Sigmoid colon (tissue), 6 donors: ENCODE measurements at regions not wholly inside any gene's neighbourhood (a gene's known extent, or its start where the extent isn't known, plus 50 kb on each side); places are given as distances from the start of the nearest gene placed in this dataset.
A peak's percentile ranks its signal among the peaks of the same experiment; 100 is the strongest.
"Not testable (repeated sequence)": the region's sequence is repeated elsewhere in the genome, so short reads cannot be mapped to it uniquely, and the experiment has no call there.

Source experiments
- DNase-seq: peaks from one replicate; pipeline ENCODE4 v3.0.0-alpha.2; 2019
- H3K27ac ChIP-seq, 4 donors: fragments of 200-600 bp; sonication (generic); one replicate each; pipeline ENCODE4 v1.5.1; 2016 to 2019; ENCODE audit warnings: mild to moderate bottlenecking in 1 of 4
- H3K27me3 ChIP-seq, 3 donors: fragments of 200-600 bp; sonication (generic); one replicate each; pipeline ENCODE4 v1.5.1; 2019; ENCODE audit warnings: mild to moderate bottlenecking in 1 of 3
- H3K36me3 ChIP-seq, 4 donors: fragments of 200-600 bp; sonication (generic); one replicate each; pipeline ENCODE4 v1.5.1; 2016 to 2019
- H3K4me1 ChIP-seq, 4 donors: fragments of 200-600 bp; sonication (generic); one replicate each; pipeline ENCODE4 v1.5.1; 2017 to 2019
- H3K4me3 ChIP-seq, 4 donors: fragments of 200-600 bp; sonication (generic); one replicate each; pipeline ENCODE4 v1.5.1; 2017 to 2019; ENCODE audit warnings: mild to moderate bottlenecking in 2 of 4, moderate library complexity in 1 of 4
- H3K9me3 ChIP-seq, 4 donors: fragments of 200-600 bp in 3 of 4; sonication (generic) in 3 of 4; one replicate each; pipeline versions ENCODE4 v1.5.1 to v1.6.1; 2013 to 2019
- EP300 ChIP-seq, 4 donors: sonication (generic); formaldehyde crosslinking; IDR thresholded peaks; one replicate each; pipeline ENCODE4 v1.6.1; 2017; ENCODE audit warnings: antibody characterized with exemption in 4 of 4
- POLR2A ChIP-seq, 2 donors: fragments of 450-650 bp; IDR thresholded peaks; one replicate each; pipeline ENCODE4 v1.6.1; 2016; ENCODE audit warnings: antibody characterized with exemption in 2 of 2, mild to moderate bottlenecking in 2 of 2, moderate library complexity in 2 of 2
- POLR2AphosphoS5 ChIP-seq, 4 donors: sonication (generic); formaldehyde crosslinking; IDR thresholded peaks; one replicate each; pipeline ENCODE4 v1.6.1; 2017; ENCODE audit warnings: antibody characterized with exemption in 4 of 4
- WGBS, 2 donors: extraction: QIAGEN DNeasy Blood & Tissue Kit; methylation state at CpG; one replicate each; pipeline ENCODE4 v1.1.7; 2013; 5-methylcytosine and 5-hydroxymethylcytosine counted together
- intact Hi-C: fragments of 100-400 bp; cut with DNase I; formaldehyde crosslinking; loops from one replicate; pipeline ENCODE4 v1.15.1; 2023
- TF ChIP-seq, protein P1 (sequence below), 4 experiments: fragments of 450-650 bp in 3 of 4; fragments of 200-600 bp in 1 of 4; IDR thresholded peaks; one replicate each; pipeline ENCODE4 v1.5.1; 2016 to 2019; ENCODE audit warnings: antibody characterized with exemption in 4 of 4, mild to moderate bottlenecking in 3 of 4, moderate library complexity in 2 of 4
- donor health status: healthy with polysubstance abuse.
- donor health status: healthy.

DNA sequence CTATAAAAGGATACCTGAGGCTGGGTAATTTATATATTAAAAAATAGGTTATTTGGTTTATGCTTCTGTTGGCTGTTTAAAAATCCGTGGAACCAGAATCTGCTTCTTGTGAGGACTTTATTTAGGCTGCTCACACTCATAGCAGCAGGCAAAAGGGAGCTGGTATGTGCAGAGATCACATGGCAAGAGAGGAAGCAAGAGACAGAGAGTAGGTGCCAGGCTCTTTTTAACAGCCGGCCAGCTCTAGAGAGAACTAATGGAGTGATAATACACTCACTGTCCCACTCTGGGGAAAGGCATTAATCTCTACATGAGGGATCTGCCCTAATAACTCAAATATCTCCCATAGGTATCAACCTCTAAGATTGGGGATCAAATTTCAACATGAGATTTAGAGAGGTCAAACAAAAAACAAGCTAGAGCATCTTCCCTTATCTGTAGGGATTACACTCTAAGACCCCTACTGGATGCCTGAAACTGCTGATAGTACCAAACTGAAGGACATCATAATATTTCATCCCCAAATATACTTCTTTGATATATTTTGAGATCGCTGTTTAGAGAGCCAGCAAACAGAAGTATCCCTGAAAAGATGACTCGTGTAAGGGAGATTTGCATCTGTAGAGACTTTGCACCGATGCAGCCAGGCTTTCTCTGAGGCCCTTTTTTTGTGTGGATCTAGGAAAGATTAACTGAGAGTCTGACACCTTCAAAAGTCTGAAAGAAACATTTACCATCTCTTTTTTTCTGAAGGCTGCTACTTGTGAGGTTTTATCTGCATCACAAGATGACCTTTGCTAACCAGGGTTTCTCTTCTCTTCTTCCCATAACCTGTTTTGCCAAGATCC lies 717.0 kb upstream of the MBL2 start:
- no peaks in the 10 kb centered on the region for H3K36me3 ChIP-seq
- H3K4me3 ChIP-seq = no peak overlapping the region
- H3K27me3 ChIP-seq = no peaks in the 10 kb centered on the region
- TF ChIP-seq POLR2AphosphoS5 (IDR thresholded peaks at IDR 0.05) (no peak), EP300 (IDR thresholded peaks at IDR 0.05) (no peak), POLR2A (IDR thresholded peaks at IDR 0.05) (no peak)
- TF ChIP-seq, protein P1, sequence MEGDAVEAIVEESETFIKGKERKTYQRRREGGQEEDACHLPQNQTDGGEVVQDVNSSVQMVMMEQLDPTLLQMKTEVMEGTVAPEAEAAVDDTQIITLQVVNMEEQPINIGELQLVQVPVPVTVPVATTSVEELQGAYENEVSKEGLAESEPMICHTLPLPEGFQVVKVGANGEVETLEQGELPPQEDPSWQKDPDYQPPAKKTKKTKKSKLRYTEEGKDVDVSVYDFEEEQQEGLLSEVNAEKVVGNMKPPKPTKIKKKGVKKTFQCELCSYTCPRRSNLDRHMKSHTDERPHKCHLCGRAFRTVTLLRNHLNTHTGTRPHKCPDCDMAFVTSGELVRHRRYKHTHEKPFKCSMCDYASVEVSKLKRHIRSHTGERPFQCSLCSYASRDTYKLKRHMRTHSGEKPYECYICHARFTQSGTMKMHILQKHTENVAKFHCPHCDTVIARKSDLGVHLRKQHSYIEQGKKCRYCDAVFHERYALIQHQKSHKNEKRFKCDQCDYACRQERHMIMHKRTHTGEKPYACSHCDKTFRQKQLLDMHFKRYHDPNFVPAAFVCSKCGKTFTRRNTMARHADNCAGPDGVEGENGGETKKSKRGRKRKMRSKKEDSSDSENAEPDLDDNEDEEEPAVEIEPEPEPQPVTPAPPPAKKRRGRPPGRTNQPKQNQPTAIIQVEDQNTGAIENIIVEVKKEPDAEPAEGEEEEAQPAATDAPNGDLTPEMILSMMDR (IDR thresholded peaks at IDR 0.05) = no peak
- no peak overlapping the region for H3K27ac ChIP-seq
- intact Hi-C loops = no loop called here
- H3K4me1 ChIP-seq = no peaks in the 10 kb centered on the region
- DNase-seq = no peak
- WGBS, 2 donors = 52 to 66% methylated on average over 5 of the region's 5 CpGs
- H3K9me3 ChIP-seq = peaks cover 0 to 2% (median 0%) of the 10 kb centered on the region in 4 donors

DNA sequence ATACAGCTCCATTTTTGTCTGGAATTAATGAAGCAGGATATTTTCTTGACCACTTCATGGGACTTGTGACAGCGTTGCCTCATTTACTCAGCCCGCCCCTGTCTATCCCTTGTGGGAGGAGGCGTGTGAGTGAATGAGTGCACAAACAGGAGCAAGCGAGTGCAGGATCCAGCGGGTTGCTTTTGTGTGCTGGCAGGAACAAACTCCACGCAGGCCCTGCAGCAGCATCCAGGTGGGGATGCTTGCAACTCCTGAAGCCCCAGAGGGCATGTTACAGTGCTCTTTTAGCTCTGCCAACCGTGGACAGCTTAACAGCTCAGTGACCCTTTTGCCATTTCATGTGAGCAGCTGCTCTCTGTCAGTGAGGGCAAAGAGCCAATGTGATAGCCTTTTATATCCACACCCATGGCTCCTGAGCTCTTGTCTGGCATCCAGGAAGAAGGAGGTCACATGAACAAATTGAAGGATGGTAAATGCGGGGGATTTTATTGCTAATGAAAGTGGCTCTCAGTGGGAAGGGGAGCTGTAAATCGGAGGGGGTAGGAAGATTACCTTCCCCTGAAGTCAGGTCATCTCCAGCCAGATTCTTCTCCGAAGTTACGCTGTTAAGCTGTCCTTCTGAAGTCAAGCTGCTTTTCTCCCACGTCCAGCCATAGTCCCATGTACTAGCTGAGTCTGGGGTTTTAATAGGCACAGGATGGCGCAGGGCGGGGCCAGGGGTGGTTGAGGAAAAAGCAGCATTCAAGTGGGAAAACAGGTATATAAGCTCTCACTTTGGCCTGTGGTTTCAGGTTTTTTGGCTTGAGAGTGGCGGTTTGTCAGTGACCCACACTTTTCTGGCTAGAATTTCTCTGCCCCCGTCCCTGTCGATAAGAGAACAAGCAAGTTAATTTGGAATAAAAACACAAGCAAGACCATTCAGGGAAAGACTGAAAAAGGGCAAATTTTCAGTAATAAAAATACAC lies 714.7 kb upstream of the MBL2 start:
- peak; percentile 51 for DNase-seq
- TF ChIP-seq POLR2AphosphoS5 (IDR thresholded peaks at IDR 0.05) (no peak), EP300 (IDR thresholded peaks at IDR 0.05) (no peak), POLR2A (IDR thresholded peaks at IDR 0.05) (no peak)
- TF ChIP-seq, protein P1 (IDR thresholded peaks at IDR 0.05) = no peak
- H3K4me3 ChIP-seq = no peak overlapping the region
- H3K27me3 ChIP-seq = no peaks in the 10 kb centered on the region
- no peak overlapping the region for H3K27ac ChIP-seq
- no peaks in the 10 kb centered on the region for H3K36me3 ChIP-seq
- peaks cover 0 to 2% (median 0%) of the 10 kb centered on the region in 4 donors for H3K9me3 ChIP-seq
- WGBS, 2 donors = 84 to 87% methylated on average over 17 of the region's 17 CpGs
- intact Hi-C loops = no loop called here
- H3K4me1 ChIP-seq = no peaks in the 10 kb centered on the region

DNA sequence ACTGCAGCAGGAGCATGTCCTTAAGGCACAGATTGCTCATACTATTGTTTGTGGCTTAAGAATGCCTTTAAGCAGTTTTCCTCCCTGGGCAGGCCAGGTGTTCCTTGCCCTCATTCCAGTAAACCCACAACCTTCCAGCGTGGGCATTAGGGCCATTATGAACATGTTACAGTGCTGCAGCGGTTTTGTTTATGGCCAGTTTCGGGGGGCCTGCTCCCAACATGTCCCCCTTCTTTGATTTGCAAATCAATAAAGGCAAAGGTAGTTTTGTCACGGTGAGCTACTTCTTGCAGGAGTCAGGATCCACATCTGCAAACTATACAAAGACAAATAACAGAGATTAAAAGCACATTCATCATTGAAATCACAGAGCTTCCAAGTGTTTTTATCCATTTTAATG lies 712.8 kb upstream of the MBL2 start:
- DNase-seq, H3K27ac ChIP-seq, H3K36me3 ChIP-seq, H3K4me3 ChIP-seq, H3K9me3 ChIP-seq, H3K4me1 ChIP-seq, H3K27me3 ChIP-seq, intact Hi-C loops: not testable (repeated sequence)
- 85 to 93% methylated on average over 4 of the region's 4 CpGs for WGBS, 2 donors

DNA sequence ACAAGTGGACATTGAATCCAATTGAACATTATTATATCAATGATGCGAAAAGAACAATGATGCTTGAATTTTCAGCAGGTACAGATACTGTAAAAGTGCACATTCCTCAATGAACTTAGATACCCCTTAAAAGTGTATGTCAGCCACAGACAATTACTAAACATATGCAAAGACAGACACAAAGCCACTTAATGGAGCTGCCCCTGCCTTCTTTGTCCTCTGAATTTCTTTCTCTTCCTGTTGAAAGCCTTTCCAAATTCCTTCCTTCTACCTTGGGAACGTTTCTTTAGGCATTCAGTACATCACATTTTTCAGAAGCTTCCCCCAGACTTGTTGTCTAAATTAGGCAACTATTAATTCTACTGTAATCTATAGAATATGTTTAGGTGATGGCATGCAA lies 706.8 kb upstream of the MBL2 start:
- TF ChIP-seq POLR2A (IDR thresholded peaks at IDR 0.05) = no peak
- TF ChIP-seq POLR2AphosphoS5 (IDR thresholded peaks at IDR 0.05) = no peak
- no peak for TF ChIP-seq EP300 (IDR thresholded peaks at IDR 0.05)
- TF ChIP-seq, protein P1 (IDR thresholded peaks at IDR 0.05) = no peak
- WGBS, 2 donors = 50 to 65% methylated on average over 2 of the region's 2 CpGs
- no peaks in the 10 kb centered on the region for H3K9me3 ChIP-seq
- H3K36me3 ChIP-seq = no peaks in the 10 kb centered on the region
- no peak overlapping the region for H3K4me3 ChIP-seq
- DNase-seq = no peak
- H3K27me3 ChIP-seq = no peaks in the 10 kb centered on the region
- no peaks in the 10 kb centered on the region for H3K4me1 ChIP-seq
- intact Hi-C loops = no loop called here
- no peak overlapping the region for H3K27ac ChIP-seq

DNA sequence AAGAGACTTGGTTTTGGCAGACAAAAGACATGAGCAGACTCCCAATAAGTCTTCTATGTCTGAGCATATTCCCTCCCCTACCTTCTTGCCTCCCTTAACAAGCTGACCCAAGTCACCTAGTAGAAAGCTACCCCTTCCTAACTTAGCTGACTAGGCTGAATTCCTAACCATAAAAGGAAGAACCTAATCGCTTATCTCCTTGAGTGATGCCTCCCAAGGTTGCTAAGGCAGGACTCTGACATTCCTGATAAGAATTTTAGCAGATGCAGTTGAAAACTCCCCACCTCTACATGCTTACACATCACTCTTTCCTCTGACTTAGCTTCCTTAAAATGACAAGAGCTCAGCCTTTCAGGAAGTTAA lies 704.7 kb upstream of the MBL2 start:
- Histone ChIP-seq H3K36me3 (no peaks in the 10 kb centered on the region), H3K4me3 (no peak overlapping the region), H3K27ac (no peak overlapping the region), H3K4me1 (no peaks in the 10 kb centered on the region), H3K27me3 (no peaks in the 10 kb centered on the region), H3K9me3 (no peaks in the 10 kb centered on the region)
- TF ChIP-seq, protein P1 (IDR thresholded peaks at IDR 0.05) = no peak
- TF ChIP-seq EP300 (IDR thresholded peaks at IDR 0.05) (no peak), POLR2AphosphoS5 (IDR thresholded peaks at IDR 0.05) (no peak), POLR2A (IDR thresholded peaks at IDR 0.05) (no peak)
- WGBS, 2 donors = 64 to 69% methylated on average over 1 of the region's 1 CpG
- DNase-seq = no peak
- intact Hi-C loops = no loop called here
